Right atrium auricular region (tissue), 2 donors: ENCODE measurements at regions not wholly inside any gene's neighbourhood (a gene's known extent, or its start where the extent isn't known, plus 50 kb on each side); places are given as distances from the start of the nearest gene placed in this dataset.

Source experiments
- DNase-seq: peaks from one replicate; pipeline ENCODE4 v3.0.0-alpha.2; 2019; ENCODE audit warnings: low spot score
- H3K27ac ChIP-seq, 2 donors: fragments of 200-600 bp; sonication (generic); 1 replicate in 1 of 2; 2 replicates in 1 of 2; pipeline ENCODE4 v1.5.1; 2016 to 2019
- H3K27me3 ChIP-seq, 2 donors: fragments of 200-600 bp; sonication (generic); one replicate each; pipeline versions ENCODE4 v1.5.1 to v1.6.0; 2017 to 2019
- H3K36me3 ChIP-seq: fragments of 200-600 bp; sonication (generic); one replicate; pipeline ENCODE4 v1.5.1; 2016
- H3K4me1 ChIP-seq, 2 donors: fragments of 200-600 bp; sonication (generic); one replicate each; pipeline versions ENCODE4 v1.5.1 to v1.6.0; 2017 to 2019
- H3K4me3 ChIP-seq, 2 donors: fragments of 200-600 bp; sonication (generic); 1 replicate in 1 of 2; 2 replicates in 1 of 2; pipeline ENCODE4 v1.5.1; 2017 to 2019; ENCODE audit warnings: mild to moderate bottlenecking in 1 of 2, moderate library complexity in 1 of 2
- H3K9me3 ChIP-seq, 2 donors: fragments of 200-600 bp; sonication (generic); one replicate each; pipeline ENCODE4 v1.5.1; 2019
- CTCF ChIP-seq, 2 donors: fragments of 200-600 bp; sonication (generic); IDR thresholded peaks; one replicate each; pipeline ENCODE4 v1.5.1; 2019; ENCODE audit warnings: antibody characterized with exemption in 2 of 2

- H3K27ac ChIP-seq: peak overlapping the region in 1 of 2 donors; percentile 2
- peaks cover 0 to 16% of the 10 kb centered on the region in 2 donors for H3K4me1 ChIP-seq
- no peaks in the 10 kb centered on the region for H3K9me3 ChIP-seq
- no peaks in the 10 kb centered on the region for H3K27me3 ChIP-seq
- no peak for DNase-seq
- no peaks in the 10 kb centered on the region for H3K36me3 ChIP-seq
- H3K4me3 ChIP-seq: no peak overlapping the region
- no peak for TF ChIP-seq CTCF (IDR thresholded peaks at IDR 0.05)
Observed at GRCh38 chr10:113992471-113993011, 51.1 kb upstream of the ADRB1 start.

GRCh38 chr10:113993489-113993991 is 50.1 kb upstream of the ADRB1 start:
- TF ChIP-seq CTCF (IDR thresholded peaks at IDR 0.05): no peak
- H3K9me3 ChIP-seq: no peaks in the 10 kb centered on the region
- DNase-seq: peak; percentile 77
- no peaks in the 10 kb centered on the region for H3K36me3 ChIP-seq
- no peak overlapping the region for H3K27ac ChIP-seq
- H3K4me1 ChIP-seq: peaks cover 0 to 16% of the 10 kb centered on the region in 2 donors
- no peaks in the 10 kb centered on the region for H3K27me3 ChIP-seq
- H3K4me3 ChIP-seq: no peak overlapping the region
